Tibial nerve (tissue), 4 donors: ENCODE measurements at regions not wholly inside any gene's neighbourhood (a gene's known extent, or its start where the extent isn't known, plus 50 kb on each side); places are given as distances from the start of the nearest gene placed in this dataset.
A peak's percentile ranks its signal among the peaks of the same experiment; 100 is the strongest.

Experiments
- DNase-seq, 2 donors: peaks; one replicate each; pipeline ENCODE4 v3.0.0-alpha.2; 2019; ENCODE audit warnings: low spot score in 2 of 2
- H3K27ac ChIP-seq, 4 donors: fragments of 200-600 bp; sonication (generic) in 3 of 4; one replicate each; pipeline ENCODE4 v1.5.1; 2017 to 2019; ENCODE audit warnings: mild to moderate bottlenecking in 1 of 4
- H3K27me3 ChIP-seq, 2 donors: fragments of 200-600 bp; sonication (generic) in 1 of 2; one replicate each; pipeline versions ENCODE4 v1.5.1 to v1.6.0; 2017 to 2019
- H3K36me3 ChIP-seq, 3 donors: fragments of 200-600 bp; sonication (generic); one replicate each; pipeline ENCODE4 v1.5.1; 2018 to 2019
- H3K4me1 ChIP-seq, 4 donors: fragments of 200-600 bp; sonication (generic) in 3 of 4; one replicate each; pipeline ENCODE4 v1.5.1; 2017 to 2019
- H3K4me3 ChIP-seq, 4 donors: fragments of 200-600 bp; sonication (generic) in 3 of 4; one replicate each; pipeline ENCODE4 v1.5.1; 2017 to 2019; ENCODE audit warnings: mild to moderate bottlenecking in 1 of 4, moderate library complexity in 1 of 4
- H3K9me3 ChIP-seq, 4 donors: fragments of 200-600 bp; sonication (generic) in 3 of 4; one replicate each; pipeline ENCODE4 v1.5.1; 2017 to 2019
- CTCF ChIP-seq, 5 experiments: fragments of 200-600 bp in 3 of 5; fragments of 450-650 bp in 2 of 5; sonication (generic) in 3 of 5; IDR thresholded peaks; one replicate each; pipeline ENCODE4 v1.5.1; 2016 to 2019; ENCODE audit warnings: antibody characterized with exemption in 5 of 5, mild to moderate bottlenecking in 3 of 5, moderate library complexity in 2 of 5
- EP300 ChIP-seq, 2 donors: sonication (generic); formaldehyde crosslinking; IDR thresholded peaks; one replicate each; pipeline ENCODE4 v1.6.1; 2017; ENCODE audit warnings: antibody characterized with exemption in 2 of 2, mild to moderate bottlenecking in 1 of 2
- POLR2A ChIP-seq, 2 donors: fragments of 450-650 bp; IDR thresholded peaks; one replicate each; pipeline ENCODE4 v1.6.1; 2017; ENCODE audit warnings: antibody characterized with exemption in 2 of 2, mild to moderate bottlenecking in 2 of 2, moderate library complexity in 2 of 2
- WGBS, 2 donors: methylation state at CpG; one replicate each; pipeline ENCODE4 v1.1.5; 2018; 5-methylcytosine and 5-hydroxymethylcytosine counted together

- Histone ChIP-seq H3K36me3 (no peaks in the 10 kb centered on the region), H3K4me1 (no peaks in the 10 kb centered on the region), H3K9me3 (no peaks in the 10 kb centered on the region), H3K4me3 (no peak overlapping the region), H3K27ac (no peak overlapping the region), H3K27me3 (no peaks in the 10 kb centered on the region)
- TF ChIP-seq POLR2A (IDR thresholded peaks at IDR 0.05) (no peak), CTCF (IDR thresholded peaks at IDR 0.05) (no peak), EP300 (IDR thresholded peaks at IDR 0.05) (no peak)
- no peak for DNase-seq
- 92 to 95% methylated on average over 5 of the region's 5 CpGs for WGBS, 2 donors
Measured at GRCh38 chr5:30687461-30687860, 506.0 kb upstream of the CDH6 start.

GRCh38 chr5:30686530-30686929 is 507.0 kb upstream of the CDH6 start:
- H3K27ac ChIP-seq, result no peak overlapping the region
- H3K27me3 ChIP-seq, result no peaks in the 10 kb centered on the region
- no peak for TF ChIP-seq POLR2A (IDR thresholded peaks at IDR 0.05)
- TF ChIP-seq CTCF (IDR thresholded peaks at IDR 0.05), result no peak
- TF ChIP-seq EP300 (IDR thresholded peaks at IDR 0.05), result no peak
- no peak for DNase-seq
- H3K4me1 ChIP-seq, result no peaks in the 10 kb centered on the region
- H3K36me3 ChIP-seq, result no peaks in the 10 kb centered on the region
- H3K4me3 ChIP-seq, result no peak overlapping the region
- 63 to 71% methylated on average over 2 of the region's 2 CpGs for WGBS, 2 donors
- H3K9me3 ChIP-seq, result no peaks in the 10 kb centered on the region

GRCh38 chr5:30676223-30676840 is 517.2 kb upstream of the CDH6 start:
- no peaks in the 10 kb centered on the region for H3K36me3 ChIP-seq
- TF ChIP-seq POLR2A (IDR thresholded peaks at IDR 0.05), result no peak
- TF ChIP-seq EP300 (IDR thresholded peaks at IDR 0.05), result no peak
- no peak for TF ChIP-seq CTCF (IDR thresholded peaks at IDR 0.05)
- no peak overlapping the region for H3K4me3 ChIP-seq
- peaks cover 0 to 17% (median 0%) of the 10 kb centered on the region in 4 donors for H3K9me3 ChIP-seq
- H3K27ac ChIP-seq, result no peak overlapping the region
- 35 to 46% methylated on average over 1 of the region's 1 CpG for WGBS, 2 donors
- no peak for DNase-seq
- H3K4me1 ChIP-seq, result no peaks in the 10 kb centered on the region
- H3K27me3 ChIP-seq, result no peaks in the 10 kb centered on the region

- 44 to 58% methylated on average over 1 of the region's 1 CpG for WGBS, 2 donors
Measured at GRCh38 chr5:30667293-30667692, 526.2 kb upstream of the CDH6 start.

GRCh38 chr5:30663536-30663935 is 530.0 kb upstream of the CDH6 start:
- Histone ChIP-seq H3K9me3 (no peaks in the 10 kb centered on the region), H3K4me1 (no peaks in the 10 kb centered on the region), H3K27ac (peak overlapping the region in 1 of 4 donors; percentile 3), H3K4me3 (no peak overlapping the region), H3K36me3 (no peaks in the 10 kb centered on the region), H3K27me3 (no peaks in the 10 kb centered on the region)
- DNase-seq, result no peak
- TF ChIP-seq POLR2A (IDR thresholded peaks at IDR 0.05) (no peak), EP300 (IDR thresholded peaks at IDR 0.05) (no peak), CTCF (IDR thresholded peaks at IDR 0.05) (no peak)
- WGBS, 2 donors, result 52 to 62% methylated on average over 2 of the region's 2 CpGs

More at GRCh38 chr5:30667293-30667692, 526.2 kb upstream of the CDH6 start:
- Histone ChIP-seq H3K9me3 (no peaks in the 10 kb centered on the region), H3K27ac (no peak overlapping the region), H3K27me3 (no peaks in the 10 kb centered on the region), H3K4me3 (no peak overlapping the region), H3K36me3 (no peaks in the 10 kb centered on the region), H3K4me1 (no peaks in the 10 kb centered on the region)
- DNase-seq, result no peak
- TF ChIP-seq CTCF (IDR thresholded peaks at IDR 0.05) (no peak), POLR2A (IDR thresholded peaks at IDR 0.05) (no peak), EP300 (IDR thresholded peaks at IDR 0.05) (no peak)
